Gastroesophageal sphincter (tissue), 4 donors: ENCODE measurements at regions not wholly inside any gene's neighbourhood (a gene's known extent, or its start where the extent isn't known, plus 50 kb on each side); places are given as distances from the start of the nearest gene placed in this dataset.

Experiments used
- ATAC-seq: fragments of 150-250 bp; one replicate; pipeline ENCODE4 v1.9.1; 2016; ENCODE audit warnings: mild to moderate bottlenecking, moderate library complexity
- H3K27ac ChIP-seq, 4 donors: fragments of 200-600 bp; sonication (generic) in 3 of 4; 1 replicate in 3 of 4; 2 replicates in 1 of 4; pipeline ENCODE4 v1.5.1; 2016 to 2019
- H3K27me3 ChIP-seq: fragments of 200-600 bp; sonication (generic); one replicate; pipeline ENCODE4 v1.5.1; 2019
- H3K36me3 ChIP-seq, 2 donors: fragments of 200-600 bp; sonication (generic); one replicate each; pipeline ENCODE4 v1.5.1; 2019; ENCODE audit warnings: control low read depth in 1 of 2
- H3K4me1 ChIP-seq, 3 donors: fragments of 200-600 bp; sonication (generic); 1 replicate in 2 of 3; 2 replicates in 1 of 3; pipeline ENCODE4 v1.5.1; 2016 to 2019; ENCODE audit warnings: control low read depth in 2 of 3
- H3K4me3 ChIP-seq, 2 donors: fragments of 200-600 bp; sonication (generic); one replicate each; pipeline ENCODE4 v1.5.1; 2019; ENCODE audit warnings: mild to moderate bottlenecking in 1 of 2, moderate library complexity in 1 of 2
- H3K9me3 ChIP-seq, 3 donors: fragments of 200-600 bp; sonication (generic); one replicate each; pipeline ENCODE4 v1.5.1; 2017 to 2019; ENCODE audit warnings: control low read depth in 2 of 3
- EP300 ChIP-seq: sonication (generic); formaldehyde crosslinking; IDR thresholded peaks from one replicate; pipeline ENCODE4 v1.6.1; 2017; ENCODE audit warnings: antibody characterized with exemption, mild to moderate bottlenecking
- POLR2A ChIP-seq, 2 donors: fragments of 450-650 bp; IDR thresholded peaks; one replicate each; pipeline ENCODE4 v1.6.1; 2017; ENCODE audit warnings: antibody characterized with exemption in 2 of 2, mild to moderate bottlenecking in 2 of 2, moderate library complexity in 1 of 2
- POLR2AphosphoS5 ChIP-seq: sonication (generic); formaldehyde crosslinking; IDR thresholded peaks from one replicate; pipeline ENCODE4 v1.6.1; 2017; ENCODE audit warnings: antibody characterized with exemption
- WGBS, 2 donors: methylation state at CpG; one replicate each; pipeline ENCODE4 v1.1.5; 2018; ENCODE audit warnings: low coverage in 1 of 2; 5-methylcytosine and 5-hydroxymethylcytosine counted together
- small RNA-seq, 4 donors: library from RNA; depleted of rRNA; stranded (forward); fragments of <200 nt; gene quantifications; one replicate each; pipeline ENCODE3, GENCODE V24; 2016
- TF ChIP-seq, protein P1 (sequence below), 4 experiments: fragments of 200-600 bp in 2 of 4; fragments of 450-650 bp in 2 of 4; sonication (generic) in 1 of 4; IDR thresholded peaks; one replicate each; pipeline ENCODE4 v1.5.1; 2017 to 2019; ENCODE audit warnings: antibody characterized with exemption in 4 of 4, mild to moderate bottlenecking in 2 of 4, moderate library complexity in 2 of 4

DNA sequence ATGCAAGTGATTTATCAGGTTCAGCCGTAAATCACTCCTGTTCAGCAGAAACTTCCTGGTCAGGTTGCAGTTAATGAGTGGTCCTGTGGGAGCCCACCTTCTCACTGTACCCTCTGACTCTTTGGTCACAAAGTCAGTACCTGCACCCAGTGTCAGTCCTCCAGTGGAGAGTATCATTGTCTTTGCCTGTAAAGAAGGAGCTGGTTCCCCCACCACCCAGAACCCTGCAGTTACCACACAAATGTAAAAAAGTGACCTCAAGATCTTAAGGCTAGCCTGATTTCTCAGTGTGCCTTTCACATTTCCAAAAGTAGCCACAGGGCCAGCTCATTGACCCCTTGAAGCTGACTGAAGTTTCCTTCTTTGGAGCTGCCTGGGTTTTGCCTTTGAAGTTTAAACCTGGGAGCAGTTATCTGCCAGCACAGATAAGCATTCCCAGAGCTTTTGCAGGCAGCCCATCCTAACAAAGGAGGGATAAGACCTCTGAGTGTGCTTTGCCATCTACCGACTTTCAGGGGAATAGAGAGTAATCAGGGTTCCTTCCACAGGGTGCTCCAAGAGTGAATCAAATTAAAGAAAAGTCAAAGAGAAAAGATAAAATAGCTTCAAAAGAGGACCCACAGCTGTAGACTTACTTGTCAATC lies 725.2 kb downstream of the CPS1 start:
- no peak overlapping the region for H3K4me3 ChIP-seq
- no peak overlapping the region for H3K27ac ChIP-seq
- ATAC-seq, result no peak
- WGBS, 2 donors, result 64% methylated on average over 2 of the region's 2 CpGs; no CpG with 5 or more reads in 1 of the 2 donors
- H3K36me3 ChIP-seq, result no peaks in the 10 kb centered on the region
- no peaks in the 10 kb centered on the region for H3K4me1 ChIP-seq
- H3K27me3 ChIP-seq, result no peaks in the 10 kb centered on the region
- TF ChIP-seq EP300 (no peak), POLR2AphosphoS5 (no peak), POLR2A (IDR thresholded peaks at IDR 0.05) (no peak)
- TF ChIP-seq, protein P1, sequence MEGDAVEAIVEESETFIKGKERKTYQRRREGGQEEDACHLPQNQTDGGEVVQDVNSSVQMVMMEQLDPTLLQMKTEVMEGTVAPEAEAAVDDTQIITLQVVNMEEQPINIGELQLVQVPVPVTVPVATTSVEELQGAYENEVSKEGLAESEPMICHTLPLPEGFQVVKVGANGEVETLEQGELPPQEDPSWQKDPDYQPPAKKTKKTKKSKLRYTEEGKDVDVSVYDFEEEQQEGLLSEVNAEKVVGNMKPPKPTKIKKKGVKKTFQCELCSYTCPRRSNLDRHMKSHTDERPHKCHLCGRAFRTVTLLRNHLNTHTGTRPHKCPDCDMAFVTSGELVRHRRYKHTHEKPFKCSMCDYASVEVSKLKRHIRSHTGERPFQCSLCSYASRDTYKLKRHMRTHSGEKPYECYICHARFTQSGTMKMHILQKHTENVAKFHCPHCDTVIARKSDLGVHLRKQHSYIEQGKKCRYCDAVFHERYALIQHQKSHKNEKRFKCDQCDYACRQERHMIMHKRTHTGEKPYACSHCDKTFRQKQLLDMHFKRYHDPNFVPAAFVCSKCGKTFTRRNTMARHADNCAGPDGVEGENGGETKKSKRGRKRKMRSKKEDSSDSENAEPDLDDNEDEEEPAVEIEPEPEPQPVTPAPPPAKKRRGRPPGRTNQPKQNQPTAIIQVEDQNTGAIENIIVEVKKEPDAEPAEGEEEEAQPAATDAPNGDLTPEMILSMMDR (IDR thresholded peaks at IDR 0.05), result no peak
- H3K9me3 ChIP-seq, result no peaks in the 10 kb centered on the region

DNA sequence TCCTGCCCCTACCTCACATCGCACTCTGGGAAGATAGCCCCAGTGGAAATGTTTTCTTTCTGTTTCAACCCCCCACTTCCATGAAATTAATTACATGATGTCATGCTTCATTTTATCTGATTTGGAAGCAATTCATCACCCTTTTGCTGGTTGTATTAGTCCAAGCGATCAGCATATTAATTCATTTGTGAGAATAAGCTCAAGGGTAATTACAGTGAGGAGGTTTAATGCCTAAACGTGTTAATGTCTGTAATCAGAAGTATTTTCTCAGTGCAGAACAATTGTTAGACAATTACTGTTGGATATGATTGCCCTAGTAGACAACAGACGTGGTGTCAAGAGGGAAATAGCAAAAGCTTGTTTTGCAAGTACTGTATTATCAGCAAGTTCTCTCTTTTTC lies 746.3 kb downstream of the CPS1 start:
- Histone ChIP-seq H3K9me3 (no peaks in the 10 kb centered on the region), H3K36me3 (no peaks in the 10 kb centered on the region), H3K4me3 (no peak overlapping the region), H3K27ac (no peak overlapping the region), H3K4me1 (no peaks in the 10 kb centered on the region), H3K27me3 (no peaks in the 10 kb centered on the region)
- ATAC-seq, result no peak
- WGBS, 2 donors, result 54 to 56% methylated on average over 3 to 4 of the region's 4 CpGs
- no peak for TF ChIP-seq POLR2A (IDR thresholded peaks at IDR 0.05)
- TF ChIP-seq POLR2AphosphoS5, result no peak
- TF ChIP-seq, protein P1 (IDR thresholded peaks at IDR 0.05), result no peak
- TF ChIP-seq EP300, result no peak

DNA sequence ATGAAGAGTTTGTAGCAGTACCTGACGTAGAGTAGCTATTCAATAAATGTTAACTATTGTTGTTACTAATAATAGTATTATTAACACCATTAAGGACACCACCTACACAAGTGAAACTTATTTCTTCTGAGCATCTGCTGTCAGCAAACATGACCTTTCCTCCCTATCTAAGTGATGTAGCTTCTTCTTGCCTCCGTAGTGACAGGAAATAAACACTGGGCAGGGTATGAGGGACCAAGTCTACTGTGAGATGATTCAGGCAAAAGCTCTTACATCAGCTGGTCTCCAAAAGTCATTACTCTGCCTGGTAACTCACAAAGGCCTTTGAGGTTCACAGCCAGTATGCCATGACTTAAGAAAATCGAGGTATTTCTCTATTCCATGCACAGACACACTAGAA lies 750.5 kb downstream of the CPS1 start:
- Histone ChIP-seq H3K4me3 (no peak overlapping the region), H3K27me3 (no peaks in the 10 kb centered on the region), H3K27ac (no peak overlapping the region), H3K36me3 (no peaks in the 10 kb centered on the region), H3K4me1 (no peaks in the 10 kb centered on the region), H3K9me3 (no peaks in the 10 kb centered on the region)
- no peak for ATAC-seq
- 61 to 100% methylated on average over 1 to 3 of the region's 3 CpGs for WGBS, 2 donors
- no peak for TF ChIP-seq POLR2AphosphoS5
- TF ChIP-seq, protein P1 (IDR thresholded peaks at IDR 0.05), result no peak
- TF ChIP-seq EP300, result no peak
- no peak for TF ChIP-seq POLR2A (IDR thresholded peaks at IDR 0.05)

Small RNA genes lying in the stretch of these regions (small RNA-seq; reads per million reads assigned to genes)
- gene AC013404.1, result 0 reads per million in 4 donors
